HG03439 (cell line): ENCODE measurements at regions not wholly inside any gene's neighbourhood (a gene's known extent, or its start where the extent isn't known, plus 50 kb on each side); places are given as distances from the start of the nearest gene placed in this dataset.

Experiments
- ATAC-seq: cut with Tn5 transposase; IDR thresholded peaks from one replicate; pipeline ENCODE4 v1.9.1; 2021; ENCODE audit warnings: mild to moderate bottlenecking, moderate library complexity; ENCODE audit not compliant: unreplicated experiment

DNA sequence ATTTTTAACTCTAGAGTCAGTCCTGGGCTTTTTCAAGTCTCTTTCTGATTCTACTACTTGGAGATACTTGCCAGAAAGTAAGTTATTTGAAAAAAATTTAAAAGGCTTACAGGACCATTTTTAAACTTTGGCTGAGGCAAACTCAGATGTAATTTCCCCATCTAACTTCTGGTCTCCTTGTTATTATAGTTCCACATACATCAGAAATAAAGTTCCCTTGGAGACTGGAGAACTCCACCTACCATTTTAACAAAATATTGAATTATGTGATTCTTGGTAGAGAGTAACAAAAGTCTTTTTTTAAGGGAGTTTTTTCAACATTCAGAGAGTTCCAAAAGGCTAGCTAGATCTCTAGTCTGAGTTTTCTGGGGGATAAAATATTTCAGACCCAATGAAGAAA is 56.3 kb upstream of the SNX2 start:
- ATAC-seq = no peak

DNA sequence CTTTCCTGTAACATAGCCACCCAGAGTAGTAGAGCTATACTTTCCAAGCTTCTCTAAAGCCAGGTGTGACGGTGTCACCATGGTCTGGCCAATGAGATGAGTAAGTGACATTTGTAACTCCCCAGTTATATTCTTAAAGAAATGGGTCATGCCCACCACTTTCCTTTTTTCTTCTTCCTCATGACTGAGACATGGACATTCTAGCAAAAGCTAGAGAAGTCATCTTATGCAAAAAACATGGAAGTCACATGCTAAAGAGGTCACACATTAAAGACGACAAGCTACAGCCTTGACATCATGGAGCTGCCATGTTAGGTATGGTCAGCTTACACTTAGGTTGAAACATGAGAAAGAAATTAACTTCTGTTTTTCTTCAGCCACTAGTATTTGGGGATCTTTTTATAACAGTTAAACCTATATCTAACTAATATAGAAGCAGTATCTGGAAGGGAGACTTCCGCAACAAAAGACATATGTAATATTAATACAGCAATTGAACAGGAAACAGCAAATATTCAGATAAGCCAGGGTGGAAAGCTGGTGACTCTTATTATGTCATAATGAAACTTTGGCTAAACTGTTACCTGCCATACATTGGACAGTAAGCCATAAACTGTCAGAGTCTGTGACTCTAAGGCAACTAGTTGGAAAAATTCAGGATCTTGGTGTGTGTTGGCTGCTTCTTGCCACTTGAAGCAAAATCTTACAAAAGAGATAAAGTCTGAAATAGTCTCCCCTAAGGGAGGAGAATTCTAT is 54.7 kb upstream of the SNX2 start:
- ATAC-seq = no peak

DNA sequence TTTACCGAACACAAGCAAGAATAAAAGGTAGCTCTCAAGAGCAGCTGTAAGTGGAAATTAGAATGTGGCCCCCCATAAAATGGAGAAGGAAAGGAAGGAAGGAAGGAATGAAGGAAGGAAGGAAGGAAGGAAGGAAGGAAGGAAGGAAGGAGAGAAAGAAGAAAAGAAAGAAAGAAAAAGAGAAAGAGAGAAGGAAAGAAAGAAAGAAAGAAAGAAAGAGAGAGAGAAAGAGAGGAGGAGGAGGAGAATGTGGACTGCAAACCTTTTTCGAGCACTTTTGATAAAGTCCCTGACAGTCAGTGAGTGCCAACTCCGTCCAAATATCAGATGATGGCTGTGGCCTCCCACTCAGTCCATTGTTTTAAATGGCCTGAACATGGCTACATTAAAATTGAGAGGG is 53.8 kb upstream of the SNX2 start:
- no peak for ATAC-seq

DNA sequence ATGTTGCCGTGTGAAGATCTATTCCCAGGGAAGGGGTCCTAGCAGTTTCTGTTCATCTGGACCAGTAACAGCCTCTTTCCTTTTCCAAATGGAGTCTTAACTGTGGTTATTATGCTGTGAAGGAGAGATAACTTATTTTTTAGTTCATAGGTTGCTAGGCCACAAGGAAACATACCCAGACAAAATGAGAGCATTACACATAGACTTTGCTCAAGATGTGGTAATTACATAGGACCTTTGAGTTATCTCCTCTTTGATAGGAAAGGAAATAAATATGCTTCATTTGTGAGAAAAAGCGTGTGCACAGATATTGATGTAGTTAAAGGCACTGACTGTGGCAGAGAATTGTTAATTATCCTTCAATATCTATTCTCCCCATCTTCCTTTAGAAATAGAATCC is 52.5 kb upstream of the SNX2 start:
- no peak for ATAC-seq

DNA sequence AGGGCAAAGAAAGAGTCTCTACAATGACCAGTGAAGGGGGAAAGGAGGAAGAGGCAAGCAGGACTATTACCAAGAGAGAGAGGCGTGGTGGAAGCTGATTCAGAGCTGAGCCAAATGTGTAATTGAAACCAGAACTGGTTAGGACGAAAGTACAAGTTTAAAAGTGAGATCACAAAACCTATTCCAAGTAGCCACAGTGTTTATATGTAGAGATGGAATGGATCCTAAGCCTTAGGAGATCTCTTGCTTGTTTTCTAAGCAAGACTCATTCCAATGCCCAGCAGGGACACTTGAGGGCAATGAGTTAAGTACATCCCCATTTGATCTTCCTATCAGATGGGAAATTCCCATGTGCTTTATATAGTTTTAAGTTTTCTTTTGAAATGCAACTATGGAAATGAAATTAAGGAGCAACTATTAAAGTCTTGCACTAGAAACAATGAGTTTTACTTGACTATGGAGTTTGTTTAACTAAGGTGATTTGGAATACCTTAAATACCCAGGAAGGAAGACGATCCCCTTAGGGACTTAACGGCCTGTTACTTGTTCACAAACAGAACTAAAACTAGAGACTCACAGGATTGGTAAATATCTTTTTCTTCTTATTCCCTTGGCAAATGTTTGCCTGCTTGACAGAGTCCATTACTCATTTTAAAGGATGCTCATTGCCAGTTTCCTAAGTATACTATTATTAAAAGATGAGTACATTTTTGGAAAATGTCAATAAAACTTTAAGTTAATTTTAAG is 51.1 kb upstream of the SNX2 start:
- ATAC-seq = peak; percentile 95
